GM21447 (cell line): ENCODE measurements at regions not wholly inside any gene's neighbourhood (a gene's known extent, or its start where the extent isn't known, plus 50 kb on each side); places are given as distances from the start of the nearest gene placed in this dataset.
"Not testable (repeated sequence)": the region's sequence is repeated elsewhere in the genome, so short reads cannot be mapped to it uniquely, and the experiment has no call there.

Experiments
- ATAC-seq: cut with Tn5 transposase; IDR thresholded peaks from one replicate; pipeline ENCODE4 v1.9.1; 2021; ENCODE audit not compliant: unreplicated experiment

- no peak for ATAC-seq
Measured at GRCh38 chr4:42205541-42205940, 53.1 kb upstream of the BEND4 start.

- ATAC-seq: no peak
Measured at GRCh38 chr4:42216664-42217063, 64.2 kb upstream of the BEND4 start.

- no peak for ATAC-seq
Measured at GRCh38 chr4:42225286-42225685, 72.8 kb upstream of the BEND4 start.

GRCh38 chr4:42234817-42235216 is 82.4 kb upstream of the BEND4 start:
- ATAC-seq: no peak

- no peak for ATAC-seq
Measured at GRCh38 chr4:42235304-42236021, 83.0 kb upstream of the BEND4 start.

GRCh38 chr4:42237010-42237409 is 84.6 kb upstream of the BEND4 start:
- ATAC-seq: no peak

GRCh38 chr4:42237451-42237850 is 85.0 kb upstream of the BEND4 start:
- no peak for ATAC-seq

- ATAC-seq: no peak
Measured at GRCh38 chr4:42248972-42249371, 96.5 kb upstream of the BEND4 start.

- no peak for ATAC-seq
Measured at GRCh38 chr4:42252315-42252714, 99.9 kb upstream of the BEND4 start.

- ATAC-seq: not testable (repeated sequence)
Measured at GRCh38 chr4:42257645-42258044, 105.2 kb upstream of the BEND4 start.

GRCh38 chr4:42262701-42263490 is 110.4 kb upstream of the BEND4 start:
- no peak for ATAC-seq

- ATAC-seq: no peak
Measured at GRCh38 chr4:42265782-42266602, 113.5 kb upstream of the BEND4 start.

- no peak for ATAC-seq
Measured at GRCh38 chr4:42267724-42268123, 115.3 kb upstream of the BEND4 start.

- ATAC-seq: no peak
Measured at GRCh38 chr4:42268824-42269223, 116.4 kb upstream of the BEND4 start.

- no peak for ATAC-seq
Measured at GRCh38 chr4:42271096-42271495, 118.6 kb upstream of the BEND4 start.

GRCh38 chr4:42277291-42277690 is 120.0 kb upstream of the SHISA3 start:
- ATAC-seq: no peak

GRCh38 chr4:42278709-42279324 is 118.5 kb upstream of the SHISA3 start:
- no peak for ATAC-seq

GRCh38 chr4:42280327-42281095 is 116.8 kb upstream of the SHISA3 start:
- no peak for ATAC-seq

- peak; percentile 61 for ATAC-seq
Measured at GRCh38 chr4:42281324-42282020, 115.8 kb upstream of the SHISA3 start.
